Small intestine (tissue), 7 donors: ENCODE measurements at regions not wholly inside any gene's neighbourhood (a gene's known extent, or its start where the extent isn't known, plus 50 kb on each side); places are given as distances from the start of the nearest gene placed in this dataset.

Experiments used
- DNase-seq, 2 donors: peaks; one replicate each; pipeline versions ENCODE4 v3.0.0 to v3.0.0-alpha.2; 2013
- FAIRE-seq: peaks from 2 replicates; lab custom pipeline; 2012; peaks lifted over from hg19 to GRCh38; lab: Jason Lieb, UNC
- H3K27ac ChIP-seq, 3 donors: one replicate each; pipeline ENCODE4 v1.5.1; 2013; ENCODE audit warnings: low read length in 2 of 3, mild to moderate bottlenecking in 2 of 3, control low read depth in 1 of 3, inconsistent platforms in 1 of 3, low read depth in 1 of 3, moderate library complexity in 1 of 3
- H3K27me3 ChIP-seq, 3 donors: one replicate each; pipeline ENCODE4 v1.6.1; 2013; ENCODE audit warnings: low read length in 3 of 3, inconsistent platforms in 1 of 3; ENCODE audit not compliant: control insufficient read depth in 3 of 3, insufficient read depth in 3 of 3
- H3K36me3 ChIP-seq, 3 donors: one replicate each; pipeline ENCODE4 v1.6.1; 2013; ENCODE audit warnings: low read length in 3 of 3, inconsistent platforms in 1 of 3, low read depth in 1 of 3, mild to moderate bottlenecking in 1 of 3, moderate library complexity in 1 of 3; ENCODE audit not compliant: control insufficient read depth in 3 of 3, insufficient read depth in 2 of 3
- H3K4me1 ChIP-seq, 3 donors: one replicate each; pipeline ENCODE4 v1.6.1; 2013; ENCODE audit warnings: low read length in 2 of 3, inconsistent platforms in 1 of 3, low read depth in 1 of 3, mild to moderate bottlenecking in 1 of 3, moderate library complexity in 1 of 3; ENCODE audit not compliant: control insufficient read depth in 3 of 3, insufficient read depth in 2 of 3
- H3K4me3 ChIP-seq, 3 donors: one replicate each; pipeline ENCODE4 v1.5.1; 2013; ENCODE audit warnings: low read length in 3 of 3, control low read depth in 1 of 3, inconsistent platforms in 1 of 3, low read depth in 1 of 3, mild to moderate bottlenecking in 1 of 3, moderate library complexity in 1 of 3
- H3K9me3 ChIP-seq, 2 donors: one replicate each; pipeline ENCODE4 v1.6.1; 2013; ENCODE audit warnings: low read depth in 1 of 2, low read length in 1 of 2; ENCODE audit not compliant: control insufficient read depth in 2 of 2, insufficient read depth in 1 of 2
- WGBS, 3 donors: extraction: QIAGEN DNeasy Blood & Tissue Kit; methylation state at CpG; one replicate each; pipeline ENCODE4 v1.1.7; 2013; 5-methylcytosine and 5-hydroxymethylcytosine counted together
- donor health status: healthy with polysubstance abuse.
- donor health status: control.
- donor health status: control.
- donor health status: Bipolar disorder and iron deficiency.
- donor health status: healthy.

GRCh38 chr15:35667908-35668307, 121.9 kb upstream of the DPH6 start:
- DNase-seq (peak in 1 of 2 donors; percentile 7), FAIRE-seq (no peak)
- Histone ChIP-seq H3K27ac (no peak overlapping the region), H3K9me3 (no peaks in the 10 kb centered on the region), H3K27me3 (no peaks in the 10 kb centered on the region), H3K36me3 (no peaks in the 10 kb centered on the region), H3K4me1 (peaks cover 0 to 12% (median 0%) of the 10 kb centered on the region in 3 donors), H3K4me3 (no peak overlapping the region)
- WGBS, 3 donors: 15 to 56% (median 19%) methylated on average over 1 of the region's 1 CpG

GRCh38 chr15:35669021-35669420, 123.1 kb upstream of the DPH6 start:
- H3K27me3 ChIP-seq: no peaks in the 10 kb centered on the region
- 77% methylated on average over 3 of the region's 3 CpGs for WGBS, 3 donors
- H3K4me3 ChIP-seq: no peak overlapping the region
- FAIRE-seq (no peak), DNase-seq (no peak)
- peaks cover 0 to 15% (median 0%) of the 10 kb centered on the region in 3 donors for H3K4me1 ChIP-seq
- no peak overlapping the region for H3K27ac ChIP-seq
- no peaks in the 10 kb centered on the region for H3K36me3 ChIP-seq
- H3K9me3 ChIP-seq: no peaks in the 10 kb centered on the region

DNA sequence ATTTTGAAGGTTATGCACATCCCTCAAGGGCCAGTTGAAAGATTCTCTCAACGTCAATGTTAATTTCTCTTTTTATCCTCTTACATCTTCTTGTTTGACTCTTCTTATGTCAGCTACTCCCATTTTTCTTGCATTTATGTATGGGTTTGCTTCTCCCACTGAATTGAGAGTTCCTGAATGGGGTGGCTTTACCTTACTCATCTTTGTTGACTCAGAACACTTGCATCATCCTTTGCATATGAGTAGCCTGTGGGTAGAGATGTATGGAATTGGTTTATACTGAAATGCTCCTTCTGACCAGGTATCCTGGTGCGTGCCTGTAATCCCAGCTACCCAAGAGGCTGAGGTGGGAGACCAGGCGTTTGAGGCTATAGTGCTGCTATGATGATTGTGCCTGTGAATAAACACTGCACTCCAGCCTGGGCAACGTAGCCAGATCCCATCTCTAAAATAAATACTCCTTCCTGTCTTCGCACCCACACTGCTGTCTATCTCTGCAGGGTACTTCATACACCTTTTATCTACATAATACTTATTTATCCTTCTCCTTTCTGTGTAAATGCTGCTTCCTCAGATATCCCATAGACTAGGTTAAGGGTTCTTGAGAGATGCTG, 123.6 kb upstream of the DPH6 start:
- Histone ChIP-seq H3K9me3 (no peaks in the 10 kb centered on the region), H3K27ac (no peak overlapping the region), H3K4me3 (no peak overlapping the region), H3K27me3 (no peaks in the 10 kb centered on the region), H3K4me1 (peaks cover 0 to 15% (median 0%) of the 10 kb centered on the region in 3 donors), H3K36me3 (no peaks in the 10 kb centered on the region)
- no peak for DNase-seq
- no peak for FAIRE-seq
- 84 to 90% (median 89%) methylated on average over 5 of the region's 5 CpGs for WGBS, 3 donors

- H3K27me3 ChIP-seq: no peaks in the 10 kb centered on the region
- H3K9me3 ChIP-seq: no peaks in the 10 kb centered on the region
- no peak overlapping the region for H3K27ac ChIP-seq
- no peaks in the 10 kb centered on the region for H3K36me3 ChIP-seq
- no peak for DNase-seq
- FAIRE-seq: no peak
- peaks cover 0 to 15% (median 0%) of the 10 kb centered on the region in 3 donors for H3K4me1 ChIP-seq
- no peak overlapping the region for H3K4me3 ChIP-seq
Observed at GRCh38 chr15:35671197-35671596, 125.2 kb upstream of the DPH6 start.

- no peak for DNase-seq
- 63 to 94% (median 67%) methylated on average over 1 of the region's 1 CpG for WGBS, 3 donors
- H3K27ac ChIP-seq: no peak overlapping the region
- no peaks in the 10 kb centered on the region for H3K9me3 ChIP-seq
- no peak overlapping the region for H3K4me3 ChIP-seq
- no peaks in the 10 kb centered on the region for H3K27me3 ChIP-seq
- peaks cover 0 to 15% (median 0%) of the 10 kb centered on the region in 3 donors for H3K4me1 ChIP-seq
- no peaks in the 10 kb centered on the region for H3K36me3 ChIP-seq
- no peak for FAIRE-seq
Observed at GRCh38 chr15:35671981-35672380, 126.0 kb upstream of the DPH6 start.

DNA sequence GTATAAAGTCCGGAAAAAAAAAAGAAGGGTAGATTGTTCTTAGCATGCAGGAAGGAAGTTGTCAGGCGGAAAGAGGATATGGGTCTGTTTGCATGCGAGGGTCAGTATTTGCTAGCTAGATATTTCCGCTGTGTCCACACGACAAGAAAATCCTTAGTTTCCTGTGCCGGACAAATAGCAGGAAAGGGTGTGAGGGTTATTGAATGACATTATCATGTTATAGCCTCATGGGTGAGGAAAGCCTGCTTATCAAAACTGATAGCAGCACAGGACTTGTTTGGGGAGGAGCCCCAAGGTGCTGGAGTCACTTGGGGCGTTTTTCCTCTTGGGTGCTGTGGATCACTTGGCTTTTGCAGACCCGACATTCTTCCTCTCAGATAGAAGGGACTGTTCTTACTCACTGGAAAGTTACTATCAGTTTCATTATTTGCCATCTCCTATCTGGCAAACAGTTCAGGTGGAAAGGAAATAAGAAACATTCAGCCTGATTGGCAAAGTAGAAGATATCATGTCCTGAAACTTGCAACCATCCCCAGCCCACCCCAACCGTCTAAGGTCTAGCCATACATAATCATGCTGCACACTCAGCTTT, 127.2 kb upstream of the DPH6 start:
- DNase-seq (peak; percentile 75 to 89), FAIRE-seq (no peak)
- H3K9me3 ChIP-seq: no peaks in the 10 kb centered on the region
- peak overlapping the region; percentile 9 to 71 (median 66) for H3K27ac ChIP-seq
- H3K4me3 ChIP-seq: peak overlapping the region in 2 of 3 donors; percentile 3 to 18
- peaks cover 0 to 12% (median 0%) of the 10 kb centered on the region in 3 donors for H3K4me1 ChIP-seq
- WGBS, 3 donors: 5 to 32% (median 11%) methylated on average over 9 of the region's 9 CpGs
- H3K36me3 ChIP-seq: no peaks in the 10 kb centered on the region
- H3K27me3 ChIP-seq: no peaks in the 10 kb centered on the region

DNA sequence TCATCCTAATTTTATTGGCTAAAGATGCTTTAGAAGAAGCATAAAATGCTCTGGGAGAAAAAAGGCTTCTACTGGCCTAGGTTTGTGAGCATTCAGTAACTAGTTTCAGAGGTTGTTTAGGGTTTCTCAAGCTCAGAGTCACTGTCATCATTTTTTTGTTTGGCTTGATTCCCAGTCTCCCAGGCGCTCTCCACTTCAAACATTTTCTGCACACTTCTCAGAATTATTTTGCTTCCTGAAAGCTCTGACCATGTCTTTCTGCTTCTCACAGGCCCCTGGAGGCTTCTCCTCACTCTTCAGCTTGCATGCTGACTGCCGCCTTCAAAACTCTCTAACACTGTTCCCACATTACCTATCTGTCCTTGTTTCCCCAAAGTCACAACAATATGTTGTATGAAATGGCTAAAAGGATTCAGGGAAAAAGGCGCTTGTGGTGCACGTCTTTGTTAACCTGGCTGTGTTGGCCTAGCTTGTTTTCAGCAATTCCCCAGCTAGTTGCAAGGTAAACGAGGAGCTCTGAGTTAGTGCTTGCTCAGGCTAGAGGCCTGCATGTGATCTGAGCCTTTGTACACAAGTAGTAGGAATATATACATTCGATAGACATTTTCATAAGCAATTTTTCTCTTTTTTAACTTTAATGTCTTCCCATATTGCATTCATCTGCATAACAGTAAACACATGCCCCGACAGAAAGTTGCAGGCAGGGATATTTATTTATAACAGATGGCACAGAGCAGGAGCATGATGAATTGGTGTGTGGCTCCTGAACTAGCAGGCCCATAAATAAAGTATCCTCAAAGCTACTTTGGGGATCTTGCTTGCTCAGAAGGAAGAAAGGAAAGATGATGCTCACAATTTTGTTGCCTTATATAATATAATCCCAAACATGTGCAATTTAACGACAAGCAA, 129.2 kb upstream of the DPH6 start:
- Histone ChIP-seq H3K36me3 (no peaks in the 10 kb centered on the region), H3K27ac (no peak overlapping the region), H3K4me3 (no peak overlapping the region), H3K4me1 (peaks cover 0 to 10% (median 0%) of the 10 kb centered on the region in 3 donors), H3K27me3 (no peaks in the 10 kb centered on the region), H3K9me3 (no peaks in the 10 kb centered on the region)
- WGBS, 3 donors: 60 to 79% (median 77%) methylated on average over 8 of the region's 8 CpGs
- DNase-seq: no peak
- no peak for FAIRE-seq

- Histone ChIP-seq H3K4me1 (no peaks in the 10 kb centered on the region), H3K27ac (no peak overlapping the region), H3K4me3 (no peak overlapping the region), H3K9me3 (no peaks in the 10 kb centered on the region), H3K27me3 (no peaks in the 10 kb centered on the region), H3K36me3 (no peaks in the 10 kb centered on the region)
- FAIRE-seq: no peak
- 55 to 72% (median 64%) methylated on average over 2 of the region's 2 CpGs for WGBS, 3 donors
- DNase-seq: no peak
Observed at GRCh38 chr15:35678774-35679173, 132.8 kb upstream of the DPH6 start.
